HEK293 (cell line): ENCODE measurements at regions not wholly inside any gene's neighbourhood (a gene's known extent, or its start where the extent isn't known, plus 50 kb on each side); places are given as distances from the start of the nearest gene placed in this dataset.

Experiments used
- CTCF ChIA-PET: fragments of 350-600 bp; formaldehyde crosslinking; extraction: SDS; loops from one replicate; lab custom pipeline; 2021; ENCODE audit warnings: antibody characterized with exemption; lab: Yijun Ruan, JAX
- POLR2A ChIA-PET: fragments of 300-600 bp; formaldehyde crosslinking; extraction: SDS; loops from one replicate; lab custom pipeline; 2020; ENCODE audit warnings: antibody characterized with exemption, inconsistent platforms; lab: Yijun Ruan, JAX
- H3K27ac ChIP-seq: fragments of 200-500 bp; sonication (Bioruptor generic); 2 replicates; pipeline ENCODE4 v1.5.1; 2014; ENCODE audit warnings: low read depth, low read length, control low read depth, inconsistent platforms; ENCODE audit errors: extremely low read depth
- H3K36me3 ChIP-seq, 2 experiments: fragments of 200-500 bp in 1 of 2; sonication (Bioruptor generic) in 1 of 2; 1 replicate in 1 of 2; 2 replicates in 1 of 2; pipeline ENCODE4 v1.5.1; 2014 to 2017; ENCODE audit warnings: inconsistent platforms in 2 of 2, low read length in 2 of 2; ENCODE audit not compliant: control insufficient read depth in 2 of 2, insufficient read depth in 1 of 2
- H3K4me1 ChIP-seq: fragments of 200-500 bp; sonication (Bioruptor generic); 2 replicates; pipeline ENCODE4 v1.5.1; 2014; ENCODE audit warnings: mild to moderate bottlenecking, low read length, inconsistent platforms; ENCODE audit not compliant: control insufficient read depth, insufficient read depth
- H3K4me3 ChIP-seq: 2 replicates; pipeline ENCODE4 v1.5.1; 2011; ENCODE audit warnings: low read depth, mild to moderate bottlenecking, control low read depth, low read length, moderate library complexity
- H3K9me3 ChIP-seq: fragments of 200-500 bp; sonication (Bioruptor generic); 2 replicates; pipeline ENCODE4 v1.5.1; 2014; ENCODE audit warnings: low read depth, low read length, inconsistent platforms; ENCODE audit not compliant: control insufficient read depth, insufficient read depth
- KLF1 ChIP-seq: fragments of 450-650 bp; formaldehyde crosslinking; IDR thresholded peaks from 2 replicates; pipeline ENCODE4 v1.5.1; 2016; ENCODE audit warnings: missing biosample characterization, missing genetic modification characterization
- MYNN ChIP-seq: fragments of 450-650 bp; formaldehyde crosslinking; IDR thresholded peaks from 2 replicates; pipeline ENCODE4 v1.5.1; 2016; ENCODE audit warnings: missing biosample characterization, missing genetic modification characterization, borderline replicate concordance
- ZBTB17 ChIP-seq: fragments of 450-650 bp; formaldehyde crosslinking; IDR thresholded peaks from 2 replicates; pipeline ENCODE4 v1.5.1; 2016; ENCODE audit warnings: missing biosample characterization, missing genetic modification characterization
- ZEB2 ChIP-seq: fragments of 450-650 bp; formaldehyde crosslinking; IDR thresholded peaks from 2 replicates; pipeline ENCODE4 v1.5.1; 2016; ENCODE audit warnings: missing biosample characterization, missing genetic modification characterization
- ZFP3 ChIP-seq: fragments of 450-650 bp; formaldehyde crosslinking; IDR thresholded peaks from 2 replicates; pipeline ENCODE4 v1.5.1; 2016; ENCODE audit warnings: low read depth, missing biosample characterization, missing genetic modification characterization
- ZNF114 ChIP-seq: fragments of 450-650 bp; formaldehyde crosslinking; IDR thresholded peaks from 2 replicates; pipeline ENCODE4 v1.5.0; 2017; ENCODE audit warnings: missing biosample characterization, missing genetic modification characterization
- ZNF175 ChIP-seq: fragments of 450-650 bp; formaldehyde crosslinking; IDR thresholded peaks from 2 replicates; pipeline ENCODE4 v1.5.1; 2016; ENCODE audit warnings: missing biosample characterization, missing genetic modification characterization
- ZNF302 ChIP-seq: fragments of 450-650 bp; formaldehyde crosslinking; IDR thresholded peaks from 2 replicates; pipeline ENCODE4 v1.5.1; 2016; ENCODE audit warnings: missing biosample characterization, missing genetic modification characterization, low read depth
- ZNF560 ChIP-seq: fragments of 450-650 bp; formaldehyde crosslinking; IDR thresholded peaks from 2 replicates; pipeline ENCODE4 v1.5.1; 2017; ENCODE audit warnings: missing biosample characterization, missing genetic modification characterization, borderline replicate concordance
- ZNF785 ChIP-seq: fragments of 450-650 bp; formaldehyde crosslinking; IDR thresholded peaks from 2 replicates; pipeline ENCODE4 v1.5.1; 2016; ENCODE audit warnings: missing biosample characterization, missing genetic modification characterization
- ZSCAN23 ChIP-seq: fragments of 450-650 bp; formaldehyde crosslinking; IDR thresholded peaks from 2 replicates; pipeline ENCODE4 v1.5.1; 2016; ENCODE audit warnings: missing biosample characterization, missing genetic modification characterization
- TF ChIP-seq, protein P1 (sequence below): fragments of 450-650 bp; formaldehyde crosslinking; IDR thresholded peaks from 2 replicates; pipeline ENCODE4 v1.5.1; 2016; ENCODE audit warnings: missing biosample characterization, missing genetic modification characterization, low read depth
- TF ChIP-seq, protein P2 (sequence below): sonication (generic); formaldehyde crosslinking; IDR thresholded peaks from 2 replicates; pipeline ENCODE4 v1.8.1; 2022; ENCODE audit warnings: mild to moderate bottlenecking, moderate library complexity, missing genetic modification reagents
- TF ChIP-seq, protein P3 (sequence below): fragments of 450-650 bp; formaldehyde crosslinking; IDR thresholded peaks from 2 replicates; pipeline ENCODE4 v1.5.1; 2016; ENCODE audit warnings: missing biosample characterization, missing genetic modification characterization
- TF ChIP-seq, protein P4 (sequence below): fragments of 450-650 bp; formaldehyde crosslinking; IDR thresholded peaks from 2 replicates; pipeline ENCODE4 v1.5.1; 2017; ENCODE audit warnings: missing biosample characterization, missing genetic modification characterization
- TF ChIP-seq, protein P5 (sequence below): fragments of 450-650 bp; formaldehyde crosslinking; IDR thresholded peaks from 2 replicates; pipeline ENCODE4 v1.5.1; 2017; ENCODE audit warnings: missing biosample characterization, missing genetic modification characterization
- TF ChIP-seq, protein P6 (sequence below): fragments of 450-650 bp; formaldehyde crosslinking; IDR thresholded peaks from 2 replicates; pipeline ENCODE4 v1.5.1; 2016; ENCODE audit warnings: missing biosample characterization, missing genetic modification characterization
- TF ChIP-seq, protein P7 (sequence below): fragments of 450-650 bp; formaldehyde crosslinking; conservative IDR thresholded peaks from 2 replicates; pipeline ENCODE4 v1.5.1; 2016; ENCODE audit warnings: low read depth, missing biosample characterization, missing genetic modification characterization

DNA sequence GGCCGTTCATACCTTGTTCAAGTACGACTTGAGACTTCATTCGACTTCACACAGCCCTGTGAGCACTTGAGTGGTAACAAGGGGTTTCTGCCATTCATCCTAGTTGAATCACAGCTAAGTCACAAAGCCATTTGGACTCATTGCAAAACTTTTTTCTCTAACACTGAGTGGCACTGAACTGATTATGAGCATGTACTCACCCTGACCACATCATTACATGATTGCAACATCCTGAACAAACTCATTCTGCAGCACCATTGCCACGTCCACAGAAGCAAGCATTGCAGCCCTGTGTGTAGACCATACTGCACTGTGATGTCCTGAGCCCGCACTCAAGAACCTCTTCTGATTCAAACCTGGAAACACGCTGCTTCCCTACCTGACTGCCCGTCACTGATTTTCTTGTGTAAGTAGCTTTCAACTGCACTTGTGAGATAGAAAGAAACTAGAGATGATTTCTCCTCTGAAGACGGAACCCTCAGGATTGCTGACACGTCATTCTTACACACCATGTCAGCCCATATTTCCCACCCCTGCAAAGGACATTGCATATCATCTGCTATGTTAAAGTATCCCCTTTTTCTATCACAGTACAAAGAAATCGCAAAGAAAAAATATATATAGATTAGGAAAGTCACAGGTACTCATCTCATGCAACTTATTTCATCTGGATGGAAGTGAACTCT is 81.6 kb downstream of the C6orf118 start (continued):
- TF ChIP-seq, protein P1, sequence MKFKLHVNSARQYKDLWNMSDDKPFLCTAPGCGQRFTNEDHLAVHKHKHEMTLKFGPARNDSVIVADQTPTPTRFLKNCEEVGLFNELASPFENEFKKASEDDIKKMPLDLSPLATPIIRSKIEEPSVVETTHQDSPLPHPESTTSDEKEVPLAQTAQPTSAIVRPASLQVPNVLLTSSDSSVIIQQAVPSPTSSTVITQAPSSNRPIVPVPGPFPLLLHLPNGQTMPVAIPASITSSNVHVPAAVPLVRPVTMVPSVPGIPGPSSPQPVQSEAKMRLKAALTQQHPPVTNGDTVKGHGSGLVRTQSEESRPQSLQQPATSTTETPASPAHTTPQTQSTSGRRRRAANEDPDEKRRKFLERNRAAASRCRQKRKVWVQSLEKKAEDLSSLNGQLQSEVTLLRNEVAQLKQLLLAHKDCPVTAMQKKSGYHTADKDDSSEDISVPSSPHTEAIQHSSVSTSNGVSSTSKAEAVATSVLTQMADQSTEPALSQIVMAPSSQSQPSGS (tag by site-specific recombination) = no peak

DNA sequence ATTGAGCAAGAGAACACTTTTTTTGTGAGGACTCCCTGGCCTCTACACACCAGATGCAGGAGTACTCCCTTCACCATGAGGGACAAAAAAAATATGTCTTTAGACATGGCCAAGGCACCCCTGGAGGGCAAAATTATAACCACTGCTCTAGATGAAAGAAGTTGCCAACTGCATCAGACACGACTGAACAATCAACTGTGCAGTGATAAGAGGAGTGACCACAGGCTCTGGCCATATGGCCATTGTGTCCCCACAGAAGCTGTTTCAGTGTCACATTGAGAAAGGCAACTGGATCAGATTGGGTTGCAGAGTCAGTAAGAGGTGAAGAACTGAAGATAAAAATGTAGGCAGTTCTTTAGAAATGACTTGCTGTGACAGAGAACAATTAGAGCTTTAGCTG is 85.7 kb downstream of the C6orf118 start:
- no peak for TF ChIP-seq ZNF302 (tag by site-specific recombination)
- TF ChIP-seq ZBTB17 (tag by site-specific recombination) = no peak
- TF ChIP-seq, protein P2, sequence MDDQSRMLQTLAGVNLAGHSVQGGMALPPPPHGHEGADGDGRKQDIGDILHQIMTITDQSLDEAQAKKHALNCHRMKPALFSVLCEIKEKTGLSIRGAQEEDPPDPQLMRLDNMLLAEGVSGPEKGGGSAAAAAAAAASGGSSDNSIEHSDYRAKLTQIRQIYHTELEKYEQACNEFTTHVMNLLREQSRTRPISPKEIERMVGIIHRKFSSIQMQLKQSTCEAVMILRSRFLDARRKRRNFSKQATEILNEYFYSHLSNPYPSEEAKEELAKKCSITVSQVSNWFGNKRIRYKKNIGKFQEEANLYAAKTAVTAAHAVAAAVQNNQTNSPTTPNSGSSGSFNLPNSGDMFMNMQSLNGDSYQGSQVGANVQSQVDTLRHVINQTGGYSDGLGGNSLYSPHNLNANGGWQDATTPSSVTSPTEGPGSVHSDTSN (CRISPR knock-in tag) = no peak
- TF ChIP-seq, protein P3, sequence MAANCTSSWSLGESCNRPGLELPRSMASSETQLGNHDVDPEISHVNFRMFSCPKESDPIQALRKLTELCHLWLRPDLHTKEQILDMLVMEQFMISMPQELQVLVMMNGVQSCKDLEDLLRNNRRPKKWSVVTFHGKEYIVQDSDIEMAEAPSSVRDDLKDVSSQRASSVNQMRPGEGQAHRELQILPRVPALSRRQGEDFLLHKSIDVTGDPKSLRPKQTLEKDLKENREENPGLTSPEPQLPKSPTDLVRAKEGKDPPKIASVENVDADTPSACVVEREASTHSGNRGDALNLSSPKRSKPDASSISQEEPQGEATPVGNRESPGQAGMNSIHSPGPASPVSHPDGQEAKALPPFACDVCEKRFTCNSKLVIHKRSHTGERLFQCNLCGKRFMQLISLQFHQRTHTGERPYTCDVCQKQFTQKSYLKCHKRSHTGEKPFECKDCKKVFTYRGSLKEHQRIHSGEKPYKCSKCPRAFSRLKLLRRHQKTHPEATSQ (tag by site-specific recombination) = no peak
- TF ChIP-seq, protein P4, sequence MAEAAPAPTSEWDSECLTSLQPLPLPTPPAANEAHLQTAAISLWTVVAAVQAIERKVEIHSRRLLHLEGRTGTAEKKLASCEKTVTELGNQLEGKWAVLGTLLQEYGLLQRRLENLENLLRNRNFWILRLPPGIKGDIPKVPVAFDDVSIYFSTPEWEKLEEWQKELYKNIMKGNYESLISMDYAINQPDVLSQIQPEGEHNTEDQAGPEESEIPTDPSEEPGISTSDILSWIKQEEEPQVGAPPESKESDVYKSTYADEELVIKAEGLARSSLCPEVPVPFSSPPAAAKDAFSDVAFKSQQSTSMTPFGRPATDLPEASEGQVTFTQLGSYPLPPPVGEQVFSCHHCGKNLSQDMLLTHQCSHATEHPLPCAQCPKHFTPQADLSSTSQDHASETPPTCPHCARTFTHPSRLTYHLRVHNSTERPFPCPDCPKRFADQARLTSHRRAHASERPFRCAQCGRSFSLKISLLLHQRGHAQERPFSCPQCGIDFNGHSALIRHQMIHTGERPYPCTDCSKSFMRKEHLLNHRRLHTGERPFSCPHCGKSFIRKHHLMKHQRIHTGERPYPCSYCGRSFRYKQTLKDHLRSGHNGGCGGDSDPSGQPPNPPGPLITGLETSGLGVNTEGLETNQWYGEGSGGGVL (tag by site-specific recombination) = no peak
- no peak for TF ChIP-seq ZNF560 (tag by site-specific recombination)
- TF ChIP-seq, protein P5, sequence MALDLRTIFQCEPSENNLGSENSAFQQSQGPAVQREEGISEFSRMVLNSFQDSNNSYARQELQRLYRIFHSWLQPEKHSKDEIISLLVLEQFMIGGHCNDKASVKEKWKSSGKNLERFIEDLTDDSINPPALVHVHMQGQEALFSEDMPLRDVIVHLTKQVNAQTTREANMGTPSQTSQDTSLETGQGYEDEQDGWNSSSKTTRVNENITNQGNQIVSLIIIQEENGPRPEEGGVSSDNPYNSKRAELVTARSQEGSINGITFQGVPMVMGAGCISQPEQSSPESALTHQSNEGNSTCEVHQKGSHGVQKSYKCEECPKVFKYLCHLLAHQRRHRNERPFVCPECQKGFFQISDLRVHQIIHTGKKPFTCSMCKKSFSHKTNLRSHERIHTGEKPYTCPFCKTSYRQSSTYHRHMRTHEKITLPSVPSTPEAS (tag by site-specific recombination) = no peak
- no peak for TF ChIP-seq MYNN (tag by site-specific recombination)
- no peak for TF ChIP-seq ZNF114 (tag by site-specific recombination)
- TF ChIP-seq ZSCAN23 (tag by site-specific recombination) = no peak
- no peak for TF ChIP-seq ZNF785 (tag by site-specific recombination)
- no peak for TF ChIP-seq ZFP3
- TF ChIP-seq ZEB2 (tag by site-specific recombination) = no peak
- TF ChIP-seq, protein P6, sequence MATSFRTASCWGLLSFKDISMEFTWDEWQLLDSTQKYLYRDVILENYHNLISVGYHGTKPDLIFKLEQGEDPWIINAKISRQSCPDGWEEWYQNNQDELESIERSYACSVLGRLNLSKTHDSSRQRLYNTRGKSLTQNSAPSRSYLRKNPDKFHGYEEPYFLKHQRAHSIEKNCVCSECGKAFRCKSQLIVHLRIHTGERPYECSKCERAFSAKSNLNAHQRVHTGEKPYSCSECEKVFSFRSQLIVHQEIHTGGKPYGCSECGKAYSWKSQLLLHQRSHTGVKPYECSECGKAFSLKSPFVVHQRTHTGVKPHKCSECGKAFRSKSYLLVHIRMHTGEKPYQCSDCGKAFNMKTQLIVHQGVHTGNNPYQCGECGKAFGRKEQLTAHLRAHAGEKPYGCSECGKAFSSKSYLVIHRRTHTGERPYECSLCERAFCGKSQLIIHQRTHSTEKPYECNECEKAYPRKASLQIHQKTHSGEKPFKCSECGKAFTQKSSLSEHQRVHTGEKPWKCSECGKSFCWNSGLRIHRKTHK (tag by site-specific recombination) = no peak
- TF ChIP-seq ZNF175 = no peak
- TF ChIP-seq KLF1 (tag by site-specific recombination) = no peak
- TF ChIP-seq, protein P7, sequence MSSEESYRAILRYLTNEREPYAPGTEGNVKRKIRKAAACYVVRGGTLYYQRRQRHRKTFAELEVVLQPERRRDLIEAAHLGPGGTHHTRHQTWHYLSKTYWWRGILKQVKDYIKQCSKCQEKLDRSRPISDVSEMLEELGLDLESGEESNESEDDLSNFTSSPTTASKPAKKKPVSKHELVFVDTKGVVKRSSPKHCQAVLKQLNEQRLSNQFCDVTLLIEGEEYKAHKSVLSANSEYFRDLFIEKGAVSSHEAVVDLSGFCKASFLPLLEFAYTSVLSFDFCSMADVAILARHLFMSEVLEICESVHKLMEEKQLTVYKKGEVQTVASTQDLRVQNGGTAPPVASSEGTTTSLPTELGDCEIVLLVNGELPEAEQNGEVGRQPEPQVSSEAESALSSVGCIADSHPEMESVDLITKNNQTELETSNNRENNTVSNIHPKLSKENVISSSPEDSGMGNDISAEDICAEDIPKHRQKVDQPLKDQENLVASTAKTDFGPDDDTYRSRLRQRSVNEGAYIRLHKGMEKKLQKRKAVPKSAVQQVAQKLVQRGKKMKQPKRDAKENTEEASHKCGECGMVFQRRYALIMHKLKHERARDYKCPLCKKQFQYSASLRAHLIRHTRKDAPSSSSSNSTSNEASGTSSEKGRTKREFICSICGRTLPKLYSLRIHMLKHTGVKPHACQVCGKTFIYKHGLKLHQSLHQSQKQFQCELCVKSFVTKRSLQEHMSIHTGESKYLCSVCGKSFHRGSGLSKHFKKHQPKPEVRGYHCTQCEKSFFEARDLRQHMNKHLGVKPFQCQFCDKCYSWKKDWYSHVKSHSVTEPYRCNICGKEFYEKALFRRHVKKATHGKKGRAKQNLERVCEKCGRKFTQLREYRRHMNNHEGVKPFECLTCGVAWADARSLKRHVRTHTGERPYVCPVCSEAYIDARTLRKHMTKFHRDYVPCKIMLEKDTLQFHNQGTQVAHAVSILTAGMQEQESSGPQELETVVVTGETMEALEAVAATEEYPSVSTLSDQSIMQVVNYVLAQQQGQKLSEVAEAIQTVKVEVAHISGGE = no peak
- POLR2A ChIA-PET = no interaction called here
- no peak overlapping the region for H3K4me3 ChIP-seq
- no peaks in the 10 kb centered on the region for H3K9me3 ChIP-seq
- CTCF ChIA-PET = interaction anchor here (1.1 kb wide), 2 partner anchors 7 to 9 kb away, joined by 3 to 4 read pairs; no protein-coding TSS in a partner anchor
- H3K4me1 ChIP-seq = no peaks in the 10 kb centered on the region
- H3K36me3 ChIP-seq = no peaks in the 10 kb centered on the region
- H3K27ac ChIP-seq = no peak overlapping the region
